Esophagus (tissue), 2 donors: ENCODE measurements at regions not wholly inside any gene's neighbourhood (a gene's known extent, or its start where the extent isn't known, plus 50 kb on each side); places are given as distances from the start of the nearest gene placed in this dataset.
A peak's percentile ranks its signal among the peaks of the same experiment; 100 is the strongest.
"Not testable (repeated sequence)": the region's sequence is repeated elsewhere in the genome, so short reads cannot be mapped to it uniquely, and the experiment has no call there.

Experiments
- H3K27ac ChIP-seq, 2 donors: one replicate each; pipeline ENCODE4 v1.5.1; 2013; ENCODE audit warnings: low read depth in 2 of 2, mild to moderate bottlenecking in 2 of 2, inconsistent platforms in 1 of 2, low read length in 1 of 2, moderate library complexity in 1 of 2
- H3K27me3 ChIP-seq, 2 donors: one replicate each; pipeline ENCODE4 v1.6.1; 2013; ENCODE audit warnings: low read length in 2 of 2, control low read depth in 1 of 2, mild to moderate bottlenecking in 1 of 2; ENCODE audit not compliant: insufficient read depth in 2 of 2, control insufficient read depth in 1 of 2
- H3K36me3 ChIP-seq, 2 donors: one replicate each; pipeline ENCODE4 v1.6.1; 2013; ENCODE audit warnings: low read length in 1 of 2; ENCODE audit not compliant: control insufficient read depth in 2 of 2, insufficient read depth in 2 of 2
- H3K4me1 ChIP-seq, 2 donors: one replicate each; pipeline ENCODE4 v1.6.1; 2013; ENCODE audit warnings: low read length in 1 of 2; ENCODE audit not compliant: control insufficient read depth in 2 of 2, insufficient read depth in 2 of 2
- H3K4me3 ChIP-seq, 2 donors: one replicate each; pipeline ENCODE4 v1.5.1; 2013; ENCODE audit warnings: low read length in 2 of 2, mild to moderate bottlenecking in 2 of 2, low read depth in 1 of 2, moderate library complexity in 1 of 2
- H3K9me3 ChIP-seq, 2 donors: one replicate each; pipeline ENCODE4 v1.6.1; 2013; ENCODE audit warnings: mild to moderate bottlenecking in 2 of 2, low read depth in 1 of 2, low read length in 1 of 2, moderate library complexity in 1 of 2; ENCODE audit not compliant: control insufficient read depth in 2 of 2, insufficient read depth in 1 of 2
- WGBS, 2 donors: extraction: QIAGEN DNeasy Blood & Tissue Kit; methylation state at CpG; one replicate each; pipeline ENCODE4 v1.1.7; 2013; 5-methylcytosine and 5-hydroxymethylcytosine counted together
- donor health status: healthy with polysubstance abuse.
- donor health status: Bipolar disorder and iron deficiency.

DNA sequence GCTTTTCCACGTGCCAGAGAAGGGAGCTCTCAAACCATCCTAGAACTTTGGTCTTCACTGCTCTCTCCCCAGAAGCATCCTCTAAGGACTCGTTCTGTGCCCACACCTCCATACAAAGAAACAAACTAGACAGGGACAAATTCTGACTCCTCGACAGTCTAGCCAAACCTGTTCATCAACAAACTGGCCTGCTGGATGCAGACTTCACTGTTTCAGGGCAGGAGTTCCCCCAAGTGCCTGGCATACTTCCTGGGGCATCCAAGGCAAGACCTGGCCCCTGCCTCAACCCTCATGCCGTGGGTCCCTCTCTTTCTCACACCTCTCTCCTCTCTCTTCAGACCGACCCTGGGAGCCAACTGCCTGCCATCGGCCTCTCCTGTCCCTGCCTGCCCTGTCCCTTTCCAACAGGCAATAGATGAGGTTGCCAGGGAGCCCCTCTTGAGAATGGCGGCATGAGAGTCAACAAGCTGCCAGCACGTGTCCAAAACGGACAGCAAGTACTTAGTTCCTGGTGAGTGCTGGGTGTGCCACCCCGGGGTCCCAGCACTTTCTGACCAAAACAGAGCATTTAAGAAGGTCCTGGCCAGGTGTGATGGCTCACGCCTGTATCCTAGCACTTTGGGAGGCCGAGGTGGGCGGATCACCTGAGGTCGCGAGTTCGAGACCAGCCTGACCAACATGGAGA lies 79.1 kb upstream of the HES1 start:
- 80 to 83% methylated on average over 16 of the region's 16 CpGs for WGBS, 2 donors
- Histone ChIP-seq H3K27ac (peak overlapping the region in 1 of 2 donors; percentile 47), H3K9me3 (no peaks in the 10 kb centered on the region), H3K4me3 (no peak overlapping the region), H3K27me3 (no peaks in the 10 kb centered on the region), H3K4me1 (peaks cover 4 to 8% of the 10 kb centered on the region in 2 donors), H3K36me3 (no peaks in the 10 kb centered on the region)

DNA sequence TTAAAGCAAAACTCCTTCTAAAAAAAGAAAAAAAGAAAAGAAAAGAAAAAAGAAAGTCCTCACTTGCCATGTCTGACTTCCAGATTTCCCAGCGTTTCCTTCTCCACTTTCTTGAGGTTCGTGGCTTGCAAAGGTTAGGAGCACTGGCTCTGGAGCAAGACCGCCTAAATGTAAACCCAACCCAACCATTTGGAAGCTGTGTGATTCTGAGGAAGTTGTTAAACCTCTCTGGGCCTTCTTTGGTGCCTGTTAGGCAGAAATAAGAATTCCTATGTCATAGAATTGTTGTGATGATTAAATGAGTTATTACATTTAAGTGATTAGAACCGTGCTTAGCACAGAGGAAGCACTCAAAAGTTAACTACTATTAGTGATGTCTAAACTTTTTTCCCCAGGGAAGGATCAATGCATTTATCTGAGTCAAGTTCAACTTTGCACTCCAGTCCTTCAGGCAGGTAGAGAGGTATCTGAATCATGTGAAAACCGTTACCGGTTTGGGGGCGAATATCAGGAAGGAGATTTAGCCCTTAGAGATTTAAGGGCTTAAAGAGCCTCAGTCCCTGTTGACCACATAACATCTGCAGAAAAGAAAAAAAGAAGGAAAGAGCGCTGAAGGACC lies 78.3 kb upstream of the HES1 start:
- Histone ChIP-seq H3K27ac (no peak overlapping the region), H3K27me3 (no peaks in the 10 kb centered on the region), H3K4me3 (peak overlapping the region in 1 of 2 donors; percentile 24), H3K9me3 (no peaks in the 10 kb centered on the region), H3K36me3 (no peaks in the 10 kb centered on the region), H3K4me1 (peaks cover 4 to 8% of the 10 kb centered on the region in 2 donors)
- 57 to 60% methylated on average over 8 of the region's 8 CpGs for WGBS, 2 donors

GRCh38 chr3:194058189-194058571 lies 77.8 kb upstream of the HES1 start:
- Histone ChIP-seq H3K36me3 (no peaks in the 10 kb centered on the region), H3K4me3 (peak overlapping the region; percentile 8 to 24), H3K27ac (no peak overlapping the region), H3K9me3 (no peaks in the 10 kb centered on the region), H3K4me1 (peaks cover 4 to 8% of the 10 kb centered on the region in 2 donors), H3K27me3 (no peaks in the 10 kb centered on the region)
- 3 to 4% methylated on average over 22 to 31 of the region's 31 CpGs for WGBS, 2 donors

DNA sequence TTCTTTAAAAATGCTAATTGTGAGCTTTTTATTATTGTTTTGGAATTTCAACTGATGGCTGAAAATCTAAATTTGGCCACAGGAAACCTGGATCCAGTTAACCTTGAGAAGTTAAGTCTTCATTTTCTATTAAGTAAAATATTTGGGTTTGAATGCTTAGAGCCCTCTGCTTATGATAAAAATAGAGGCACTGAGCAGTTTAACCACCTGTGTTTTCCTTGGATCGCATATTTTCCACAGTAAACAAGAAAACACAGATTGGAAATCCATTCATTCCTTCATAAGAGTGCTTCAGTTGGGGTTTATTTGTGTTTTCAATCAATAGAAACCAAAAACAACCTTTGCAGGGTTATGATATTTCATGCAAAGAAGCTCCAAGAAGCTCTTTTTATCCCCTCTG lies 77.2 kb upstream of the HES1 start:
- Histone ChIP-seq H3K27me3 (no peaks in the 10 kb centered on the region), H3K4me3 (no peak overlapping the region), H3K36me3 (no peaks in the 10 kb centered on the region), H3K27ac (no peak overlapping the region), H3K4me1 (peaks cover 4 to 8% of the 10 kb centered on the region in 2 donors), H3K9me3 (no peaks in the 10 kb centered on the region)
- 66 to 67% methylated on average over 1 of the region's 1 CpG for WGBS, 2 donors

- 87 to 95% methylated on average over 3 of the region's 3 CpGs for WGBS, 2 donors
- no peak overlapping the region for H3K4me3 ChIP-seq
- H3K36me3 ChIP-seq: no peaks in the 10 kb centered on the region
- H3K27ac ChIP-seq: no peak overlapping the region
- no peaks in the 10 kb centered on the region for H3K27me3 ChIP-seq
- H3K4me1 ChIP-seq: peaks cover 4 to 6% of the 10 kb centered on the region in 2 donors
- no peaks in the 10 kb centered on the region for H3K9me3 ChIP-seq
Observed at GRCh38 chr3:194061421-194062030, 74.4 kb upstream of the HES1 start.

DNA sequence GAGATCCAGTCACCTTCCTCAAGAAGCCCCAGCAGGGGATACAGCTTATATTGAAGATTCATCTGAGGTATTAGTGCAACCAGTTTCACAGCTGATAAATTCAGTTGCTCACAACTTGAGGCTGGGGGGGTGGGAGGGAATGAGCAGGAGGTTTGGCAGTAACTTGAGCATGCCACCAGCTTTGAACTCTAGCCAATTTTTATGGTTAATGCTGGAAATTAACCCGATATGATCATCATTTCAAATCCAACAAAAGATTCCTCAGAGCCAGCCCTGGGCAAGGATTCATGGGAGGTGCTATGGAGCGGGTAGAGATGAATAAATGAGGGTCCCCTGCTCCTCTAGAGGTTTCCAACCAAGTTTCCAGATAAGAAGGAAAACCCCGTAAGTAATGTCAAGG lies 73.1 kb upstream of the HES1 start:
- no peak overlapping the region for H3K27ac ChIP-seq
- WGBS, 2 donors: 62 to 71% methylated on average over 3 of the region's 3 CpGs
- H3K36me3 ChIP-seq: no peaks in the 10 kb centered on the region
- H3K27me3 ChIP-seq: no peaks in the 10 kb centered on the region
- H3K4me1 ChIP-seq: no peaks in the 10 kb centered on the region
- no peaks in the 10 kb centered on the region for H3K9me3 ChIP-seq
- no peak overlapping the region for H3K4me3 ChIP-seq

GRCh38 chr3:194064380-194065332 lies 71.3 kb upstream of the HES1 start:
- no peaks in the 10 kb centered on the region for H3K36me3 ChIP-seq
- 89 to 93% methylated on average over 8 of the region's 8 CpGs for WGBS, 2 donors
- H3K27me3 ChIP-seq: no peaks in the 10 kb centered on the region
- H3K27ac ChIP-seq: no peak overlapping the region
- H3K4me1 ChIP-seq: no peaks in the 10 kb centered on the region
- peaks cover 0 to 2% of the 10 kb centered on the region in 2 donors for H3K9me3 ChIP-seq
- H3K4me3 ChIP-seq: no peak overlapping the region

- not testable (repeated sequence) for H3K36me3 ChIP-seq, H3K27ac ChIP-seq, H3K4me3 ChIP-seq, H3K9me3 ChIP-seq, H3K27me3 ChIP-seq
- peaks cover 5 to 15% of the 10 kb centered on the region in 2 donors for H3K4me1 ChIP-seq
Observed at GRCh38 chr3:194067327-194067726, 68.6 kb upstream of the HES1 start.

GRCh38 chr3:194067949-194068362 lies 68.0 kb upstream of the HES1 start:
- H3K4me1 ChIP-seq: peaks cover 5 to 15% of the 10 kb centered on the region in 2 donors
- H3K27me3 ChIP-seq: no peaks in the 10 kb centered on the region
- H3K4me3 ChIP-seq: no peak overlapping the region
- peaks cover 0 to 2% of the 10 kb centered on the region in 2 donors for H3K9me3 ChIP-seq
- H3K36me3 ChIP-seq: no peaks in the 10 kb centered on the region
- WGBS, 2 donors: 63 to 71% methylated on average over 4 of the region's 4 CpGs
- H3K27ac ChIP-seq: no peak overlapping the region
